NCI-H526 (cell line): ENCODE measurements at regions not wholly inside any gene's neighbourhood (a gene's known extent, or its start where the extent isn't known, plus 50 kb on each side); places are given as distances from the start of the nearest gene placed in this dataset.

Experiments
- DNase-seq, 2 experiments: peaks; one replicate each; lab custom pipeline; 2025; lab: John Stamatoyannopoulos, UW

GRCh38 chr14:96727980-96728717, 69.0 kb upstream of the VRK1 start:
- DNase-seq: no peak

- DNase-seq: peak; percentile 73 to 80
Observed at GRCh38 chr14:96729889-96730288, 67.3 kb upstream of the VRK1 start.

GRCh38 chr14:96730386-96730785, 66.8 kb upstream of the VRK1 start:
- DNase-seq: no peak

GRCh38 chr14:96734076-96734622, 63.0 kb upstream of the VRK1 start:
- DNase-seq: no peak

GRCh38 chr14:96735526-96735925, 61.7 kb upstream of the VRK1 start:
- peak in 1 of 2 experiments; percentile 36 for DNase-seq

- no peak for DNase-seq
Observed at GRCh38 chr14:96736439-96736838, 60.7 kb upstream of the VRK1 start.

GRCh38 chr14:96737881-96738280, 59.3 kb upstream of the VRK1 start:
- no peak for DNase-seq

- peak; percentile 65 to 72 for DNase-seq
Observed at GRCh38 chr14:96739200-96739910, 57.8 kb upstream of the VRK1 start.

GRCh38 chr14:96741151-96741977, 55.8 kb upstream of the VRK1 start:
- DNase-seq: peak in 1 of 2 experiments; percentile 76

GRCh38 chr14:96744262-96744661, 52.9 kb upstream of the VRK1 start:
- no peak for DNase-seq

- no peak for DNase-seq
Observed at GRCh38 chr14:96745500-96746051, 51.6 kb upstream of the VRK1 start.

GRCh38 chr14:96746101-96746500, 51.1 kb upstream of the VRK1 start:
- DNase-seq: no peak

GRCh38 chr14:96747006-96747405, 50.2 kb upstream of the VRK1 start:
- no peak for DNase-seq
